NCI-H2029 treated with DMSO at 0.1 percent for 48 hours (cell line): ENCODE measurements at regions not wholly inside any gene's neighbourhood (a gene's known extent, or its start where the extent isn't known, plus 50 kb on each side); places are given as distances from the start of the nearest gene placed in this dataset.
"Not testable (repeated sequence)": the region's sequence is repeated elsewhere in the genome, so short reads cannot be mapped to it uniquely, and the experiment has no call there.

Experiments used
- DNase-seq: peaks from one replicate; lab custom pipeline; 2025; lab: John Stamatoyannopoulos, UW

DNA sequence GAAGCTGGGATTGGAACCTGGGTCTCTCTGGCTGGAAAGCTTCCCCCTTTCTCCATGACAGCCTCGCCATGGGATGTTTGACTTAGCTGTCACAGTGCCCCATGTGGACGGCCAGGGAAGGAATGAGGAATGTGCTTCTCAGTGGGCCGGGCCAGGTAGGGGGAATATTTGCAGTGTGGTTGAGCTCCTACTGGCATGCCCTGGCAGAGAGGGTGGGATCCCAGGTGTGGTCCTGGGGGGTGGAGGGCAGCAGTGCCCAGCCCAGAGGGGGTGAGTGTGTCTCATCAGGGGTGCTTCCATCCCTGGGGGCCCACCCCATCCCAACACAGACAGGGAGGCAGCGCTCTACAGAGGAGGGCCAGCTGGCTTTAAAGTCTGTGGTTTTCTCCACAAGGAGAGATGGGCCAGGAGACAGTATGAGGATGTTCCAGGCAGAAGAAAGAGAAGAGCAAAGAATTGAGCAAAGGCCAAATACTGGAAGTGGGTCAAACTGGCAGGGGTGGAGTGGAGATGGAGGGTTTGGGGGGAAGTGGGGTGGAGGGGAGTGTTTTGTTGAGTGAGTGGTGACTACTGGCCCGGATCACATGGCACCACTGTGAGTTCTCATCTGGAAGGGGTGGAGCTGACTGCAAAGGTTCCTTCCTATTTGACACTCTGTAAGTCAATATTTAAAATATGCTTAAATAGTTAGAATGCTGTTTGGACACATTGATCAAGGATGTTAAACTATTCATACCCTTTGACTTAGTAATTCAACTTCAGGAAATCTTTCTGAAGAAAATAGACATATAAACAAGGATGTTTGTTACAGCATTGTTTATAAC is 94.0 kb downstream of the MYCN start:
- DNase-seq: no peak

DNA sequence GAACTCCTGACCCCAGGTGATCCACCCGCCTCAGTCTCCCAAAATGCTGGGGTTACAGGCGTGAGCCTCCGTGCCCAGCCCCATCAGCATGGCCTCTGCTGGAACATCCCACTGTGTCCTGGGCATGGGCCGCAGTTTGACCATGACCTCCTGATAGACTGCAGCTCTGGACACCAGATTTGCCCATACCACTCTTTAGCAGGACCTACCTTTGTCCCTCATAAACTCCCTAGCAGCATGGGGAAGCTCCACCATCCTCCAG is 92.6 kb downstream of the MYCN start:
- no peak for DNase-seq

DNA sequence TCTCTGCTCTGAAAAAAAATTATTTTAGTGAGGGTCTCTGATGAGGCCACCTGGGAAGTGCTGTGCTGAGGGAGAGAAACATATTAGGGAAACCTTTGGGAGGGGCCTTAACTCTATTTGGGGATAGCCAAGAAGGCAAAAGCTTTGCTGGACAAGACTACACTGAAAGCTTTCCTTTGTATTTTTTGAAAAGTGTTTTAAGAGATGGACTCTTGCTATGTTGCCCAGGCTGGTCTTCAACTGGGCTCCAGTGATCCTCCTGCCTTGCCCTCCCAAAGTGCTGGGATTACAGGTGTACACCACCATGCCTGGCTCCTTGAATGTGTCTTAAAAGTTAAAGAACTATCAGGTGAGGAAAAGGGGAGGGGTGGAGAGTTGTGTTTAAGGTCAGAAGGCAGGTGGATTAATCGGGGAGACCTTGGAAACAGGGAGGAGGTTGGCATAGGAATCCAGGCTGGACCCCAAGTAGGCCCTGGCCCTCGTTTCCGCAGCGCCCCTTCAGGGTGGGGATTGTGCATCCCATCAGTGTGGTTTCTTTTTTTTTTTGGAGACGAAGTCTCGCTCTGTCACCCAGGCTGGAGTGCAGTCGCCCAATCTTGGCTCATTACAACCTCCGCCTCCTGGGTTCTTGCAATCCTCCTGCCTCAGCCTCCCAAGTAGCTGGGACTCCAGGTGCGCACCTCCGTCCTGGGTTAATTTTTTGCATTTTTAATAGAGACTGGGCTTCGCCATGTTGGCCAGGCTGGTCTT is 92.1 kb downstream of the MYCN start:
- DNase-seq: no peak

DNA sequence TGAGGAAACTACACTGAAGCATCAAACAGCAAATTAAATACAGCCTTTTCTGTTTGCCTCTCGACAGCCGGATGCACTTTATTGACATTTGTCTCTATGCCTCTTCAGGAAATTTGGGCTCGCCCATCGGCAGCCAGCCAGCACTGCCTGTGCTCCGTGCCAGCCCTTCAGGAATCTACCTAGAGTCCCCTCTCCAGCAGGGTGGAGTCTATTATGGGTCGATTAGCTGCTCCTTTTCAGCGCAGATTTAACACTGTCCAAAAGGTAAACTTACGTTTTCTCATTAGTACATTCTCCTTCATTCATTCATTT is 91.5 kb downstream of the MYCN start:
- peak; percentile 32 for DNase-seq

DNA sequence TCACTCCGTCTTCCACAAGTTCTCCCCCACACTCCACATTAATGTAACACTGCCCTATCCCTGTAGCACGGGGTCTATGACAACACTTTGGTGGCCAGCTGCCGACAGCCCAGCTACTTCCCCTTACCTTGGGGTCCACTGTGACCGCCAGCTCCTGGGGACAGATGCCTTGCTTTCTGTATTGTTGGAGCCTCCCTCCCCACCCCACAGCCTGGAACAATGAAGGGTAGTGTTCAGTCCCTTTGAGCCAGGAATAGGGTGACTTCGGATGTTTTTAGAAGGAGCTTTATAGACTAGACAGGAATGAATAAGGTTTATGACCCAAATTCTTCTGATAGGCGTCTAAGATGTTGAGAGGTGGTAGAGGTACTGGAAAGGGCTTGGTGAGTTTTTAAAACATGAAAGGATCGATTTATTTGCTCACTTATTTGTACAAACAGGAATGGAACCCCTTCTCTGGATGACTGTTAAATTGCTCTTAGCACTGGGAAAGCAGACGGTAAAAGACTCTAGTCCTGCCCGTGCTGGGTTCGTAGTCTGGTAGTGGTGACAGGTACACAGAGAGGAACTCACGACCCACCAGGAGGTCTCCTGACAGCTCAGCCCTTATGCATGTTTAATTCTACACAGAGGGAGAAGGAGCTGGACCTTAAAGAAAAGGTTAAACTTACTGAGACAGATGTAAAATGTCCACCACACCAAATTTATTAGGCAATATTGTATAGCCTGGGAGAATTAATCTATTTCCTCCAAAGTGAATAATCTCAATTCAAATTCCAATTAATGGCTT is 90.9 kb downstream of the MYCN start:
- no peak for DNase-seq

DNA sequence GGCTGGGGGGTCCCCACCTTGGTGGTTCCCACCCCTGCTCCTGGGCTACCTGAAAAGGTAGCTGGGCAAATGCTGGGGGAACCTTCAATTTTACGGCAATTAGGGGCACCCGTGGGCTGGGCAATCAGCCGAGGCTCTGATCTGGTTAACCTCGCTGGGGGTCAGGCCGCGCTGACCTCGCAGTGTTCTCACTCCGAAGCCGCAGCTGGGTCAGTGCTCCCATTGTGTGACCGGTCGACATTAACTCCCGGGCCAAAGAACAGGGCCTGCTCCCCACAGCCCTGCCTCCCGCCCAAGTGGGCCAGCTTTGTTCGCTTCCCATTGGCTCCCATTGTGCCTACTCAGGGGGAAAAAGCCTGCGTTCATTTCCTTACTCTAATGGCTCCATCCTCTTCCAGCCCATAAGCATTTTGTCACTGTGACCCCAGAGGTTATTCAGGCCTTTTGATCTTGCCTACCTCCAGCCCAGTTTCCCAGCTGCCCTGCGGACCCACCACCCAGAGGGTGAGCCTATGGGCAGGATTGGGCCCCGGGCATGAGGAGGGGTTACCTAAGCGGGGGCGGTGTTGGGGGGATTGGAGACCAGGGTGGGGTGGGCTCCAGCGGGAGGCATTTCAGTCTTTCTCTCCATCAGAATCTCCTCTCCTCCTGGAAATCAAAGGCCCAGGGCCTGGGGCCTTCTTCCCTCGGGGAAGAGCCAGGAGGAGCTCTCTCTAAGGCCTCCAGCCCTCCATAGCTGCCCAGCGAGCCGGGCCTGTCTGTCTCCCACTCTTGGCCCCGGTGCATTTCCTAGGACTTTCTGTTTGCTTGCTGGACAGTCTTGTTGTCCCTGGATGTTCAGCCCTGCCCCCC is 90.1 kb downstream of the MYCN start:
- DNase-seq: no peak

DNA sequence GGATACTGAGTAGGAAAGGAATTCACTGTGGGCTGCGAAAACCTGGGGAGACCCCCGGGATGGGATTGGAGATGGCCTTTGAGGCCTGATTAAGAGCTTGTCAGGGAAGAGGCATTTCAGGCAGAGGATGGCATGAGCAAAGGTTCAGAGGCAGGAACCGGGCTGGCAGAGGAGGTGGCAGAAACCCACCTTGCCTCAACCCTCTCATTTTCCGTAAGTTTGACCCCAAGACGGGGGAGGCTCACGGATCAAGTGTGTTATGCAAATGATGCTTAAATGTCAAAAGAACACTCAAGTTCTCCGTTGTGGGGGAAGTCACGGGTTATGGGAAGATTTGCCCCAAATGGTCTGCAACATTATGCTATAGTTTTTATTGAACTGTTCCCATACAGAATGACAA is 88.3 kb downstream of the MYCN start:
- no peak for DNase-seq

DNA sequence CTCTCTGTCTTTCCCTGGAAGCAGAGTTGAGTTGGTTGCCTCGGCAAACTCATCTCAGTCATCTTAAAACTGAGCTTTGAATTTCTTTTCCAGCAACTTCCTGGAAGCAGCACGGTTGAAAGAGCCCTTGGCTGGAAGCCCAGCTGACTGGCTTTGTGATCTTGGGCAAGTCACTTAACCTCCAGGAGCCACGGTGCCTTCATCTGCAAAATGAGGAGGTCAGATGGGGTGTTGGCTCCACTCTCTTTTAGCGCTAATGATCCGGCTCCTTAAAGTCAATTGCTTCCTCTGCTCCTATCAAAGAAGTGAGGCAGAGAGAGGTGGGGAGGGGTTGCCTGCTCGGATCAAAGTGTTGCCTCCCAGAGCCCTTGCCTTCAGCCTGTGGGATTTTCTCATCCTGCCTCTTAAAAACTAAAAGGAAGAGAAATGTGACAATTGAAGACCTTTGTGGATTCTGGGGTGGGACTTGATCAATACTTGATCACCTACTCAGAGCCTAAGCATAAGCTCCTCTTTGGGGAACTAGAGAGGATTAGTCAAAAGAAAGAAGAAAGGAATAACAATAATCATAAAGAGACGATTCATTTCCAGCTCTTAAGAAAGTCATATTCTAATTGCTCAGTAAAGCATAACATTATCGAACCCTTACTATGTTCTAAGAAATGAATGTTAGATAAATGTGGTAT is 86.6 kb downstream of the MYCN start:
- no peak for DNase-seq

DNA sequence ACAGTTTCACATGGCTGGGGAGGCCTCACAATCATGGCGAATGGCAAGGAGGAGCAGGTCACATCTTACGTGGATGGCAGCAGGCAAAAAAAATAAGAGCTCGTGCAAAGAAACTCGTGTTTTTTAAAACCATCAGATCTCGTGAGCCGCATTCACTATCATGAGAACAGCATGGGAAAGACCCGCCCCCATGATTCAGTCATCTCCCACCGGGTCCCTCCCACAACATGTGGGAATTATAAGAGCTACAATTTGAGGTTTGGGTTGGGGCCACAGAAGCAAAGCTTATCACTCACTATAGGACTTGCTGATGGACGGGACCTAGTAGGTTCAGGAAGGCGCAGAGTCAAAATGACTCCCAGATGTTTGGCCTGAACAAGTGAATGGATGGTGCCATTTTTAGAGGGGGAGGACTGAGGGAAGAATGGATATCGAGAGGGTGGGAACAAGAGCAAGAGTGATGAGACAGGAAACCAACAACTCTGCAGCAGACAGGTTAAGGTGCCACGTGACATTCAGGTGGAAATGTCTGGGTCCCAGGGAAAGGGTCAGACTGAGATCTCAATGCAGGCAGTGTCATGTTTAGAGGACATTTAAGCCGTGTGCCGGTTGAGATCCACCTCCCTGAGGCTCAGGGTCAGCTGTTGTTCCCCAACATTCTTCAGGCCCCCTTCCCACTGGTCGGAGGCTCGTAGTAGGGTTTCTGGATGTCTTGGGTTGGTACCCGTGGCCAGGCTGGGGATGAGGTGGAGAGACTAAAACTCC is 85.7 kb downstream of the MYCN start:
- DNase-seq: no peak

DNA sequence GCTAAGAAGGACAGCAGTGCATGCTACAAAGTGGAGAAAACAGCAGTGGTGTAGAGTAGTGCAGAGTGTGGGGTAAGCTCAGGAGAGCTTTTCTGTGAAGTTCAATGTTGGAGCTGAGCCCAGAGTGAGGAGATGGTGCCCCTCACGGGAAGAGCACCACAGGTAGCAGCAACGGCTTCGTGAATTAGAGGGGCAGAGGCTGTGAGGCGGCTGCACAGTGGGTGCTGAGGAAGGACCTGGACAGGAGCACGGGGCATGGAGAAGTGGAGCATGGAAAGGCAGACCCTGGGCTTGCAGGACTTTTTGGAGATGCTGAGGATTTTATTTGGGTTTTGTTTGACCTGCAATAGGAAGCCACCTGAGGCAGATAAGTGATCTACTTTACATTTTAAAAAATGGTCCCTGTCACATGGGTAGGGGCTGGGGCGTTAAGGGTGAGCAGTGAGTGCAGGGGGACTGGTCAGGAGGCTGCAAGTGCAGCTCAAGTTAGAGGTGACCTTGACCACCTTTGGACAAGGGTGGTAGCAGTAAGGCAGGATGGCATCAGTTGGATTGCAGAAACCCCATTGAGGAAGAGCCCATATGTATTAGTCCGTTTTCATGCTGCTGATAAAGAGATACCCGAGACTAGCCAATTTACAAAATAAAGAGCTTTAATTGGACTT is 85.0 kb downstream of the MYCN start:
- no peak for DNase-seq

DNA sequence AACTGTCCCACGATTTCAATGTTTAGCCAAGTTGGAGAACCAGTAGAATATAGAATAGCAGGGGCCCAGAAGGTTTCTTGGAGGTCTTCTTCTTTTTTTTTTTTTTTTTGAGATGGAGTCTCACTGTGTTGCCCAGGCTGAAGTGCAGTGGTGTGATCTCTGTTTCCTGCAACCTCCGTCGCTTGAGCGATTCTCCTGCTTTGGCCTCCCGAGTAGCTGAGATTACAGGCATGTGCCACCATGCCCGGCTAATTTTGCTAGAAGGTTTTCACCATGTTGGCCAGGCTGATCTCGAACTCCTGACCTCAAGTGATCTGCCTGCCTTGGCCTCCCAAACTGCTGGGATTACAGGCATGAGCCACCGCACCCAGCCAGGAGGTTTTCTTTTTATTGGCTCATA is 84.3 kb downstream of the MYCN start:
- DNase-seq: not testable (repeated sequence)

DNA sequence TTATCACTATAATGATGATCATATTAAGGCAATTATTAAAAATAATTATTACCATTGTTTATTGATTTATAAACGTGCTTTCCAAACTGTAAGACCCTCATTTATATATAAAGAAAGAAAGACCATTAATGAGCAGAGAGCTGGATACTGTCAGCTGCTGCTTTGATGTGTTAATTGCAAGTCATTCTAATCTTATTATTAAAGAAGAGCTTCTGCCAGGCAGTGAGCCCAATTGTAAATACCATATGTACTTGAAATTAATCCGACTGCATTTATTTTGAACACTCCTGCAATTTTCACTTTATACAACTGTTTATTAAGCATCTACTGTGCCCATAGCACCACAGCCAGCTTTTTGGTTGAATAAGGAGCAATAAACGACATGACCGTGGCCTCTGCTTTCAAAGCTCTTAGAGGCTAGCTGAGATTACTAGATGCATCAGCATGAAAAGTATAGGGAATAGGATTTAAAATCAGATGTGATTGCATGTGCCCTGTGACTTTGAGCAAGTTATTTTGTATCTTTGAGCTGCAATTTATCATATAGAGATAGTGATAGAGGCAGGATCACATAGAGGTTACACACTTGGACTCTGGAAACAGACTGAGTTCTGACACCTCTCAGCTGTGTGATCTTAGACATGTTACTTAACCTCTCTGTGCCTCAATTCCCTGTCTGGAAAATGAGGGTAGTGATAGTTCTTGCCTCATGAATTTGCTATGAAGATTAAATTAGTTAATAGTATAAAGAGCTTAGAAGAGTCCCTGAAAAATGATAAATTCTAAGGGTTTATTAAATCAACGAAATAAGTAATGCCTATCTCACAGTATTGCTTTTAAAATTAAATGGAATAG is 83.4 kb downstream of the MYCN start:
- no peak for DNase-seq

DNA sequence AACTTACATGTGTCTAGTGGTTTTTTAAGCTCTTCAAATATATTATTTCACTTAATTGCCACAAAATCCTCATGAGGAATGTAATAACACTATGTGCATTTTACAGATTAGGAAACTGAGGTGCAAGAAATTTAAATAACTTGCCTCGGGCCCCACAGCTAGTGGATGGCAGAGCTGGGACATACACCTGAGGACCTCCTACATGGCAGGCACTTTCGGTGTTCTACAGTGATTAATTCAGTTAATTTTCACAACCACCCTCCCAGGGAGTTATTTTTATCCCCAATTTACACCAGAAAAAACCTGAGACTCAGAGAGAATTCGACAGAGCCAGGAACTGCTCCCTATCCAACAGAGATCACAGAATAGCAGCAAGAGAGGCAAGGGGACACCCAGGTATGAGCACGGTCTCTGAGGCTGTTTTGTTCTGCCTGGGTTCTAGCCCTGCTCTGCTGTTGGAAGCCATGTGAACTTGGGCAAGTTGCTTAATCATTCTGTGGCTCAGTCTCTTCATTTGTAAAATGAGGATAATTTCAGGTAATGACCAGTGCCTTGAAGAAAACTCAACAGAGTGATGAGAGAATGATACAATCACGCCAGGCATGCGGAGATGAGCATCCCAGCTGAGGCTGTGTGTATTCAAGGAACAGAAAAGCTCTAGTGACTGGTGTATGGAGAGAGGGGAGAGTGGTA is 82.3 kb downstream of the MYCN start:
- no peak for DNase-seq

DNA sequence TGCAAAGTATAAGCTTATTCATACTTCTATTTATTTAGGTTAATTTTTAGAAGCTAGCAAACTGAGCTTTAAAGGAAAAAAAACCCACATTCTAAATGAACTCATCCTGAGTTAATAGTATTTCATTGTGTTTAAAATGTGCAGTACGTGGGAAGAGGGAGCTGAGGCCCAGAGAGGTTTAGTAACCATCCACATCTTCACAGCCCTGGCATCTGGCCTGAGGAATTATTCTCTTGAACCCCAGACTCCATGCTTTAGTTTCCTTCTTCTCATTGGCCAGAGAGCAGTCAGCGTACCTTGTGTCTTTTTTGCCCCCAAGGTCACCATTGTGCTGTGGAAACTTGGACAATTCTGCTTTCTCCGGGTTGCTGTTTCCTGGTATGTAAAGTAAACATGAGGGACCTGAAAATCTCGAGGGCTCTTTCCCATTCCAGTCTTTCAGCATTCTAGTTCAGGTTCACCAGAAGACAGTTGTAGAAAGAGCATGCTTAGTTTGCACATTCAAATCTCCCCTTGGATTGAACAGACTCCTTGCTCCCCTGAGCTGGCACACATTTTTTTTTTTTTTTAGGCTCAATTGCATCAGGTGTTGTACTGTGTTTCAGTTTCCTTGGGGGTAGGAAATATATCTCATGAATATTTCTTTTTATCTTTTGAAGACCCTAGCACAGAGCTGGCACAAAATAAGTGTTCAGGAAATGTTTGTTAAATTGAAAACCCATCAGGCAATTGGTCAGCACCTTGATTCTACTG is 81.4 kb downstream of the MYCN start:
- no peak for DNase-seq

DNA sequence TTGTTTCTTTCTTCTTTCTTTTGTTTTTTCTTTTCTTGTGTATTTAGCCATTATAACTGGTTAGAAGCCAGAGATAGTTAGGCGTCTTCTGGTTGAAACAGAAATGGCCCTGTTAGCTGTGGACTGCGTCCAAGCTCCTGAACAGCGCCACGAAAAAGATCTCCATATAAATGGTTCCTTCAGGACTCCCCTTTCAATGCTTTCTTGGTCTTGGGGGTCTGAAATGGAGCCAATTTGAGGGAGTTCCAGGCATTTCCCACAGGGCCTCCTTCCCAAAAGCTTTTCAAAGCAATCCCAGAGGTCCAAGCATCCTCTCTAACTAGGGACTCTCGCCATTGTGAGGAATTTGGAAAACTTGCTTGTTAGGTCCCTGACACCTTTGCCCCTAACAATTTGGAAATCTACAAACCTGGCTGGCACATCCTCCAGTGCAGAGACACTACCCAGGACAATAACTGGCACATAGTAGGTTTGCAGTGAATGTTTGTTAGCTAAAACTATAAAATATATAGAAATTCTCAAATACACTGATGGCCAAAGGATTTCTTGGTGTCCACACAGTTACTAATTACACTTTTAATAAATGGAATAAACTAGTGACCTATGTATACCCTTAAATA is 80.1 kb downstream of the MYCN start:
- DNase-seq: no peak

DNA sequence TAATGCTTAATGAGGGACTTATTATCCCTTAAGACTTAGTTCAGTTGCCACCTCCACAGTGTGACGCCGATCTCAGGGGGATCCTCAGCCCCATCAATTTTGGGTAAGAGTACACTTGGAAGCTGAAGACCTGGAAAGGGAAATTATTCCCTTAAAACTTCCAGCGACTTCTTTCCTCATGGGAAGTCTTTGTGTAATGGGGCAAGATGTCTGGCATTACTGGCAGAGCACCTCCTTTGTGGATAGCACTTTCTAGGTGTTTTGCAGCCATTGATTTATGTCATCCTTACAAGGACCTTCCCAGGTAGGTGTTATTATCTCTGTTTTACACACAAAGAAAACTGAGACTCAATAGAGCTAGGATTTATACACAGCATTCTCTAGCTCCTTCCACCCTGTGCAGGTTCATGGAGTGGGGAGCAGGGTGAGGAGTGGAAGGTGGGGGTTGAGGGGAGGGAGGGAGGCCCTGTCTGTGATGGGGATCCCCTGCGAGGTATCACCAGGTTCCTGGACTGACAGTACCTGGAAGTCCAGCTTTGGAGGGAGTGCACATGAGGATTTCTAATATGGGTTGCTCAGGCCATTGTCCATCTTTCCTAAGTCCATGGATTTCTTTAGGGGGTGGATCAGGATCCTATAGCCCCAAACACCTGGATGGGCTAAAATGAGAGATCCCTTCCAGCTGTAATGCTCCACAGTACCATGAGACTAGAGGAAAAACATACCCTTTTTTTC is 79.4 kb downstream of the MYCN start:
- no peak for DNase-seq

DNA sequence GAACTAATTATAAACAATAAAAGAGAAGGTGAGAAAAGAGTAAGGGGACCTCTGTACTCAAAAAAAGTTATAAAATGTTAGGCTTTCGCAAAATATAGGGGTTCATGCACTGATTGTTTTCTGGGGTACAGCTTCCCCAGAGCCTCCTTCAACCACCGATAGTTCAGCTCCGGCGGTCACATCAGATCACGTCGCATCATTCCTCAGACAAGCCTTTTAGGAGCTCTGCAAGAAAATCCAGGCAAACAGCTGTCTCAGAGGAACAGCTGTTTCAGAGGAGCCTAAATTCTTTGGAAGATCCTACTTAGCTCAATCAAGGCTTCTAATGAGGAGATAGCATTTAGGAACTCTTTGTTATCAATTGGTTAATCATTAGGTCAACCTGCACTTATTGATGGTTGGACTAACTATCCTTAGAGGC is 78.7 kb downstream of the MYCN start:
- no peak for DNase-seq
